SU-DHL-6 (cell line): ENCODE measurements at regions not wholly inside any gene's neighbourhood (a gene's known extent, or its start where the extent isn't known, plus 50 kb on each side); places are given as distances from the start of the nearest gene placed in this dataset.

Experiments used
- H2AFZ ChIP-seq: fragments of 200-600 bp; sonication (generic); 2 replicates; pipeline ENCODE4 v1.6.1; 2014; ENCODE audit warnings: low read depth, mild to moderate bottlenecking, moderate library complexity, mixed read lengths, antibody characterized with exemption, low read length; ENCODE audit not compliant: severe bottlenecking
- H3F3A ChIP-seq: fragments of 200-600 bp; shearing (Covaris generic); 2 replicates; pipeline ENCODE4 v1.6.0; 2016; ENCODE audit warnings: antibody characterized with exemption, mild to moderate bottlenecking; ENCODE audit not compliant: insufficient read depth
- H3K27ac ChIP-seq: fragments of 200-600 bp; sonication (generic); 2 replicates; pipeline ENCODE4 v1.5.1; 2016; ENCODE audit warnings: low read depth, mild to moderate bottlenecking, low read length, moderate library complexity, mixed read lengths
- H3K27me3 ChIP-seq: fragments of 200-600 bp; sonication (generic), shearing (Covaris generic); 2 replicates; pipeline ENCODE4 v1.6.0; 2014; ENCODE audit warnings: mild to moderate bottlenecking, low read length
- H3K36me3 ChIP-seq: fragments of 200-600 bp; sonication (generic); 2 replicates; pipeline ENCODE4 v1.6.1; 2014; ENCODE audit warnings: mild to moderate bottlenecking, low read length, mixed read lengths
- H3K4me2 ChIP-seq: fragments of 300-600, 200-600 bp; shearing (Covaris generic), sonication (generic); 2 replicates; pipeline ENCODE4 v1.6.0; 2014; ENCODE audit warnings: low read length, low read depth, mild to moderate bottlenecking; ENCODE audit not compliant: poor library complexity, severe bottlenecking
- H3K4me3 ChIP-seq: fragments of 200-600 bp; sonication (generic); 2 replicates; pipeline ENCODE4 v1.5.1; 2014; ENCODE audit warnings: antibody characterized with exemption, low read length, mild to moderate bottlenecking, mixed read lengths; ENCODE audit not compliant: insufficient read depth, poor library complexity, severe bottlenecking
- H3K79me2 ChIP-seq: fragments of 200-600 bp; sonication (generic); 2 replicates; pipeline ENCODE4 v1.6.1; 2014; ENCODE audit warnings: mild to moderate bottlenecking, low read length, moderate library complexity; ENCODE audit not compliant: insufficient read depth
- H3K9ac ChIP-seq: fragments of 200-600 bp; sonication (generic); 2 replicates; pipeline ENCODE4 v1.7.0; 2014; ENCODE audit warnings: mild to moderate bottlenecking, low read length
- H3K9me2 ChIP-seq: fragments of 200-600 bp; sonication (generic); replicated peaks from 2 replicates; pipeline ENCODE4 v1.6.1; 2014; ENCODE audit warnings: low read length; ENCODE audit not compliant: insufficient read depth
- H3K9me3 ChIP-seq: fragments of 200-600 bp; sonication (generic); 2 replicates; pipeline ENCODE4 v1.6.1; 2014; ENCODE audit warnings: low read length, mixed read lengths; ENCODE audit not compliant: insufficient read depth
- H4K20me1 ChIP-seq: fragments of 200-600 bp; sonication (generic); 2 replicates; pipeline ENCODE4 v1.6.1; 2014; ENCODE audit warnings: low read depth, mild to moderate bottlenecking, antibody characterized with exemption, low read length, moderate library complexity, mixed read lengths
- EZH2phosphoT487 ChIP-seq: fragments of 200-600 bp; sonication (generic), shearing (Covaris generic); conservative IDR thresholded peaks from 2 replicates; pipeline ENCODE4 v1.6.1; 2018; ENCODE audit warnings: mild to moderate bottlenecking, antibody characterized with exemption, low read length, moderate library complexity, mixed read lengths
- TF ChIP-seq, protein P1 (sequence below): fragments of 200-600 bp; sonication (generic); IDR thresholded peaks from one replicate; pipeline ENCODE4 v1.5.1; 2017; ENCODE audit warnings: antibody characterized with exemption, mild to moderate bottlenecking, low read length, moderate library complexity; ENCODE audit not compliant: insufficient read depth, poor library complexity, severe bottlenecking

DNA sequence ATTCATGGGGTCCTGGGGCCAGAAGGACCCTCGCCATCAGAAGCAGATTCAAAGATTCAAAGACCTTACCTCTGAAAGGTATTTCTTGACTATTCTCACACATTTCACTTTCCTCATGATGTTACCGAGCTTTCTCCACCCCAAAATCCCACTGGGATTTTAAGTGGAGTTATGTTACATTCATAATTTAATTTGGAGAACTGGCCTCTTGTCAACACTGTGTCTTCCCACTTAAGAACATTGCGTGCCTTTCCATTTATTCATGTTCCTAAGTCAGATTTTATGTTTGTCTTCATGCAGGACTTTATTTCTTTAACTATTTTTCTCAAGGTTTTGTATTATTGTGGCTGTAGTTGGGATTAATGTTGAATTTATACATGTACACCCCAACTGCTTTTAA lies 123.5 kb upstream of the BMPER start:
- no peaks in the 10 kb centered on the region for H3K36me3 ChIP-seq
- H3K4me3 ChIP-seq = no peak overlapping the region
- H2AFZ ChIP-seq = no peak overlapping the region
- H3K4me2 ChIP-seq = no peak overlapping the region
- no peak overlapping the region for H3K27ac ChIP-seq
- H3K27me3 ChIP-seq = no peaks in the 10 kb centered on the region
- H3K9me3 ChIP-seq = no peaks in the 10 kb centered on the region
- H4K20me1 ChIP-seq = no peaks in the 10 kb centered on the region
- no peaks in the 10 kb centered on the region for H3F3A ChIP-seq
- no peaks in the 10 kb centered on the region for H3K79me2 ChIP-seq
- TF ChIP-seq EZH2phosphoT487 = no peak
- TF ChIP-seq, protein P1, sequence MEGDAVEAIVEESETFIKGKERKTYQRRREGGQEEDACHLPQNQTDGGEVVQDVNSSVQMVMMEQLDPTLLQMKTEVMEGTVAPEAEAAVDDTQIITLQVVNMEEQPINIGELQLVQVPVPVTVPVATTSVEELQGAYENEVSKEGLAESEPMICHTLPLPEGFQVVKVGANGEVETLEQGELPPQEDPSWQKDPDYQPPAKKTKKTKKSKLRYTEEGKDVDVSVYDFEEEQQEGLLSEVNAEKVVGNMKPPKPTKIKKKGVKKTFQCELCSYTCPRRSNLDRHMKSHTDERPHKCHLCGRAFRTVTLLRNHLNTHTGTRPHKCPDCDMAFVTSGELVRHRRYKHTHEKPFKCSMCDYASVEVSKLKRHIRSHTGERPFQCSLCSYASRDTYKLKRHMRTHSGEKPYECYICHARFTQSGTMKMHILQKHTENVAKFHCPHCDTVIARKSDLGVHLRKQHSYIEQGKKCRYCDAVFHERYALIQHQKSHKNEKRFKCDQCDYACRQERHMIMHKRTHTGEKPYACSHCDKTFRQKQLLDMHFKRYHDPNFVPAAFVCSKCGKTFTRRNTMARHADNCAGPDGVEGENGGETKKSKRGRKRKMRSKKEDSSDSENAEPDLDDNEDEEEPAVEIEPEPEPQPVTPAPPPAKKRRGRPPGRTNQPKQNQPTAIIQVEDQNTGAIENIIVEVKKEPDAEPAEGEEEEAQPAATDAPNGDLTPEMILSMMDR = no peak
- no peaks in the 10 kb centered on the region for H3K9me2 ChIP-seq
- H3K9ac ChIP-seq = no peak overlapping the region

DNA sequence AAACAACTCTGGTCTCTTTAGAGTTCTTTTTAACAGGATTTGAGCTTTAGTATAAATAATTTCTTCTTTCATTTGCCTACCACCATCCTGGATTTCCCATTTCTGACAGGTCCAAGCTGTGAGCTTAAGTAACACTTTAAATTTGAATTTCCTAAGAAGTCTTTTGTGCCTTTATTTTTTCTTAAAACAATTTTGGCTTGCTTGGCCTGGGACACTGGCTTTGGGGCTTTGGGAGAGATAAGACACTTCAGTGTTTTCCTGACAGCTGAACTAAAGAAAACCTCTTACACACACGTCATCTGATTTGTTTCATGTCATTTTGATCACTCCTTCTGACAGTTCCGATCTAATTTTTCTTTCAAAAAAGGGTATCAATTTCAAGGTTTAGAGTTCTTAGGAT lies 121.3 kb upstream of the BMPER start:
- no peaks in the 10 kb centered on the region for H3K36me3 ChIP-seq
- H3K27ac ChIP-seq = no peak overlapping the region
- H2AFZ ChIP-seq = no peak overlapping the region
- TF ChIP-seq, protein P1 = no peak
- no peak for TF ChIP-seq EZH2phosphoT487
- H3K9me2 ChIP-seq = no peaks in the 10 kb centered on the region
- H3K27me3 ChIP-seq = no peaks in the 10 kb centered on the region
- H3K4me2 ChIP-seq = no peak overlapping the region
- H3F3A ChIP-seq = no peaks in the 10 kb centered on the region
- no peaks in the 10 kb centered on the region for H3K79me2 ChIP-seq
- no peak overlapping the region for H3K9ac ChIP-seq
- H3K9me3 ChIP-seq = no peaks in the 10 kb centered on the region
- H4K20me1 ChIP-seq = no peaks in the 10 kb centered on the region
- H3K4me3 ChIP-seq = no peak overlapping the region

DNA sequence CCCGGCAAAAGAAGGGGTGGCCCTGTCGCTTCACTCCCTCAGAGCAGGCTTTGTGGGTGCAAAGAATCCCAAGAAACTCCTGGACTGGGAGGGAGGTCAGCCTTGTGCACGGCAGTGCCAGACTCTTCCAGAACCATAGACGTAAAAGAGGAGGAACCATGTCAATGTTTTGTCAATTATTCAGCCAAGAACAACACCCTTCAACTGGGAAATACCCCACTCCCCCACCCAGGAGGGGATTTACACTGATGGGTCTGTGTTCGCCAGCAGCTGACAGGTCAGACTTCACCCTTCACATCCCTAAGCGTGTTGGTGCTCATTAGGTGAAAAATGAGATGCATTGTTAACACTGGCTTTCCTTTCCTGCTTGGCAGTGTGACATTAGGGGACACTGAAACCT lies 116.8 kb upstream of the BMPER start:
- H3K4me2 ChIP-seq = no peak overlapping the region
- TF ChIP-seq, protein P1 = no peak
- no peak for TF ChIP-seq EZH2phosphoT487

More for the DNA sequence above, 116.8 kb upstream of the BMPER start:
- Histone ChIP-seq H3K4me3 (no peak overlapping the region), H3K27ac (no peak overlapping the region), H2AFZ (no peak overlapping the region), H3K9me3 (no peaks in the 10 kb centered on the region), H3K27me3 (no peaks in the 10 kb centered on the region), H3F3A (no peaks in the 10 kb centered on the region), H3K36me3 (no peaks in the 10 kb centered on the region), H3K9ac (no peak overlapping the region), H3K79me2 (no peaks in the 10 kb centered on the region), H3K9me2 (no peaks in the 10 kb centered on the region), H4K20me1 (no peaks in the 10 kb centered on the region)
